Endothelial cell of umbilical vein (primary cell): ENCODE measurements at regions not wholly inside any gene's neighbourhood (a gene's known extent, or its start where the extent isn't known, plus 50 kb on each side); places are given as distances from the start of the nearest gene placed in this dataset.

Source experiments
- BruUV-seq: library from RNA; stranded (reverse); fragments of 400-500 nt; replicated peaks from 2 replicates; lab custom pipeline; 2021; lab: Mats Ljungman, UMichigan
- CTCF ChIA-PET: fragments of 300-600, 350-600 bp; sonication (Branson Sonifier 250); formaldehyde crosslinking; loops from one replicate; lab custom pipeline; 2021; ENCODE audit warnings: antibody characterized with exemption, inconsistent platforms; lab: Charles Lee
- POLR2A ChIA-PET: fragments of 300-600, 350-600 bp; sonication (Branson Sonifier 250); formaldehyde crosslinking; loops from one replicate; lab custom pipeline; 2021; ENCODE audit warnings: antibody characterized with exemption, inconsistent platforms; lab: Charles Lee
- DNase-seq: peaks from one replicate; pipeline ENCODE4 v3.0.0-alpha.2; 2011; ENCODE audit warnings: low read depth, low spot score
- FAIRE-seq: peaks from 2 replicates; lab custom pipeline; 2011; peaks lifted over from hg19 to GRCh38; lab: Jason Lieb, UNC
- H2AFZ ChIP-seq: 2 replicates; pipeline ENCODE4 v1.6.0; 2012; ENCODE audit warnings: low read depth, low read length, control low read depth, inconsistent platforms
- H3K27ac ChIP-seq: 2 replicates; pipeline ENCODE4 v1.5.1; 2011; ENCODE audit warnings: low read depth, mild to moderate bottlenecking, control low read depth, low read length, moderate library complexity; ENCODE audit not compliant: insufficient read depth
- H3K27me3 ChIP-seq, 2 experiments: 2 replicates each; pipeline versions ENCODE4 v1.6.0 to v1.6.1; 2011; ENCODE audit warnings: low read length in 2 of 2, mixed read lengths in 1 of 2; ENCODE audit not compliant: control insufficient read depth in 2 of 2, insufficient read depth in 2 of 2
- H3K36me3 ChIP-seq, 2 experiments: 2 replicates in 1 of 2; 3 replicates in 1 of 2; pipeline ENCODE4 v1.5.1; 2011; ENCODE audit warnings: low read length in 2 of 2, mild to moderate bottlenecking in 1 of 2, moderate library complexity in 1 of 2; ENCODE audit not compliant: control insufficient read depth in 2 of 2, insufficient read depth in 2 of 2; ENCODE audit errors: extremely low read depth in 1 of 2
- H3K4me1 ChIP-seq: 3 replicates; pipeline ENCODE4 v1.5.1; 2011; ENCODE audit warnings: mild to moderate bottlenecking, low read length; ENCODE audit not compliant: control insufficient read depth, insufficient read depth; ENCODE audit errors: extremely low read depth
- H3K4me2 ChIP-seq: 2 replicates; pipeline ENCODE4 v1.6.1; 2011; ENCODE audit warnings: low read length, control low read depth, mixed read lengths; ENCODE audit not compliant: insufficient read depth
- H3K4me3 ChIP-seq, 3 experiments: fragments of 200-600 bp in 1 of 3; sonication (generic), shearing (Covaris generic) in 1 of 3; replicated peaks in 1 of 3; 2 replicates each; pipeline ENCODE4 v1.5.1; 2011 to 2016; ENCODE audit warnings: control low read depth in 3 of 3, low read length in 3 of 3, mild to moderate bottlenecking in 2 of 3, inconsistent platforms in 1 of 3, low read depth in 1 of 3, moderate library complexity in 1 of 3; ENCODE audit not compliant: insufficient read depth in 1 of 3
- H3K79me2 ChIP-seq: 2 replicates; pipeline ENCODE4 v1.6.0; 2012; ENCODE audit warnings: low read length, inconsistent platforms; ENCODE audit not compliant: control insufficient read depth, insufficient read depth
- H3K9ac ChIP-seq: replicated peaks from 2 replicates; pipeline ENCODE3; 2011; ENCODE audit warnings: low read length, control low read depth; ENCODE audit not compliant: insufficient read depth; ENCODE audit errors: extremely low read depth
- H3K9me1 ChIP-seq: replicated peaks from 3 replicates; pipeline ENCODE4 v1.6.0; 2011; ENCODE audit warnings: mild to moderate bottlenecking, low read length; ENCODE audit not compliant: control insufficient read depth, insufficient read depth; ENCODE audit errors: extremely low read depth
- H3K9me3 ChIP-seq: replicated peaks from 2 replicates; pipeline ENCODE4 v1.5.1; 2012; ENCODE audit warnings: low read length, inconsistent platforms; ENCODE audit not compliant: control insufficient read depth, insufficient read depth
- H4K20me1 ChIP-seq: replicated peaks from 2 replicates; pipeline ENCODE3; 2011; ENCODE audit warnings: mild to moderate bottlenecking, low read length; ENCODE audit not compliant: control insufficient read depth, insufficient read depth; ENCODE audit errors: extremely low read depth
- CTCF ChIP-seq, 2 donors: IDR thresholded peaks; 1 replicate in 1 of 2; 2 replicates in 1 of 2; pipeline ENCODE4 v1.5.1; 2011; ENCODE audit warnings: low read length in 2 of 2, mild to moderate bottlenecking in 2 of 2, moderate library complexity in 2 of 2, control low read depth in 1 of 2, inconsistent platforms in 1 of 2, low read depth in 1 of 2; ENCODE audit not compliant: insufficient read depth in 1 of 2; ENCODE audit errors: extremely low read depth in 1 of 2
- EZH2 ChIP-seq: IDR thresholded peaks from 2 replicates; pipeline ENCODE4 v1.6.1; 2012; ENCODE audit warnings: borderline replicate concordance, low read depth, mild to moderate bottlenecking, moderate library complexity, low read length, inconsistent platforms; ENCODE audit not compliant: severe bottlenecking
- FOS ChIP-seq: IDR thresholded peaks from 2 replicates; pipeline ENCODE4 v1.6.1; 2011; ENCODE audit warnings: mild to moderate bottlenecking, low read length, moderate library complexity, borderline replicate concordance; ENCODE audit not compliant: insufficient read depth
- GATA2 ChIP-seq: IDR thresholded peaks from 2 replicates; pipeline ENCODE4 v1.7.0; 2011; ENCODE audit warnings: low read depth, mild to moderate bottlenecking, moderate library complexity, mixed read lengths, low read length; ENCODE audit not compliant: insufficient read length, insufficient read depth
- JUN ChIP-seq: IDR thresholded peaks from 2 replicates; pipeline ENCODE4 v1.6.1; 2011; ENCODE audit warnings: borderline replicate concordance, low read depth; ENCODE audit not compliant: insufficient read length, insufficient read depth
- MAX ChIP-seq: IDR thresholded peaks from 2 replicates; pipeline ENCODE4 v1.6.1; 2011; ENCODE audit not compliant: insufficient read depth, insufficient read length
- MYC ChIP-seq: IDR thresholded peaks from one replicate; pipeline ENCODE4 v1.6.1; 2011; ENCODE audit warnings: mild to moderate bottlenecking, low read depth, low read length
- POLR2A ChIP-seq: IDR thresholded peaks from 2 replicates; pipeline ENCODE4 v1.6.1; 2012; ENCODE audit warnings: low read depth, mild to moderate bottlenecking, control low read depth, low read length
- POLR2AphosphoS5 ChIP-seq: IDR thresholded peaks from 2 replicates; pipeline ENCODE4 v1.6.1; 2012; ENCODE audit warnings: low read depth, mild to moderate bottlenecking, control low read depth, low read length, moderate library complexity; ENCODE audit not compliant: insufficient read depth
- dilution Hi-C: fragments of 300-500 bp; cut with MboI; formaldehyde crosslinking; loops from one replicate; pipeline ENCODE4 v1.15.0; 2019; ENCODE audit warnings: low sequenced_read_pairs; ENCODE audit not compliant: extremely low pct_ligation_motif_present
- intact Hi-C: fragments of 100-400 bp; cut with micrococcal nuclease; formaldehyde crosslinking; loops from one replicate; pipeline ENCODE4 v1.10.0; 2022

- H3K9me3 ChIP-seq, result no peaks in the 10 kb centered on the region
- BruUV-seq, result no TSS peak
- CTCF ChIA-PET, result no interaction called here
- dilution Hi-C loops (no loop called here), intact Hi-C loops (no loop called here)
- POLR2A ChIA-PET, result no interaction called here
- no peak overlapping the region for H3K4me3 ChIP-seq
- H3K27me3 ChIP-seq, result no peaks in the 10 kb centered on the region
- TF ChIP-seq JUN (no peak), GATA2 (no peak), MYC (no peak), POLR2AphosphoS5 (no peak), EZH2 (no peak)
- no peak overlapping the region for H3K4me2 ChIP-seq
- no peaks in the 10 kb centered on the region for H3K4me1 ChIP-seq
- H3K27ac ChIP-seq, result no peak overlapping the region
- H3K9me1 ChIP-seq, result no peaks in the 10 kb centered on the region
- H3K79me2 ChIP-seq, result no peaks in the 10 kb centered on the region
- DNase-seq (no peak), FAIRE-seq (no peak)
- H2AFZ ChIP-seq, result no peak overlapping the region
- H4K20me1 ChIP-seq, result no peaks in the 10 kb centered on the region
- no peaks in the 10 kb centered on the region for H3K36me3 ChIP-seq
- no peak overlapping the region for H3K9ac ChIP-seq
Observed at GRCh38 chrX:39070009-39070408, 268.8 kb downstream of the MID1IP1 start.

- H3K4me1 ChIP-seq, result no peaks in the 10 kb centered on the region
- no peaks in the 10 kb centered on the region for H3K9me1 ChIP-seq
- no peak overlapping the region for H3K4me2 ChIP-seq
- intact Hi-C loops, result no loop called here
- H2AFZ ChIP-seq, result no peak overlapping the region
- dilution Hi-C loops, result no loop called here
- CTCF ChIA-PET, result no interaction called here
- no TSS peak for BruUV-seq
- POLR2A ChIA-PET, result no interaction called here
- TF ChIP-seq POLR2A (no peak), EZH2 (no peak), MYC (no peak), JUN (no peak), FOS (no peak), GATA2 (no peak), MAX (no peak), POLR2AphosphoS5 (no peak), CTCF (IDR thresholded peaks at IDR 0.05; ENCODE audit: extremely low read depth in 1 of 2, insufficient read depth in 1 of 2, low read depth in 1 of 2, low read length in 2 of 2) (no peak)
- no peaks in the 10 kb centered on the region for H3K27me3 ChIP-seq
- no peak overlapping the region for H3K4me3 ChIP-seq
- H3K9me3 ChIP-seq, result no peaks in the 10 kb centered on the region
- DNase-seq (no peak), FAIRE-seq (no peak)
- H3K9ac ChIP-seq, result no peak overlapping the region
- no peak overlapping the region for H3K27ac ChIP-seq
- no peaks in the 10 kb centered on the region for H4K20me1 ChIP-seq
- no peaks in the 10 kb centered on the region for H3K36me3 ChIP-seq
- no peaks in the 10 kb centered on the region for H3K79me2 ChIP-seq
Observed at GRCh38 chrX:39073131-39073530, 271.9 kb downstream of the MID1IP1 start.
